Osteoblast (primary cell): ENCODE measurements at regions not wholly inside any gene's neighbourhood (a gene's known extent, or its start where the extent isn't known, plus 50 kb on each side); places are given as distances from the start of the nearest gene placed in this dataset.

Experiments
- DNase-seq: peaks from one replicate; pipeline ENCODE4 v3.0.0; 2011; ENCODE audit warnings: low spot score, mixed read lengths; ENCODE audit not compliant: insufficient read length; ENCODE audit errors: missing footprints
- H2AFZ ChIP-seq: 2 replicates; pipeline ENCODE4 v1.6.0; 2011; ENCODE audit warnings: mild to moderate bottlenecking, low read length
- H3K27ac ChIP-seq: 2 replicates; pipeline ENCODE4 v1.5.1; 2011; ENCODE audit warnings: mild to moderate bottlenecking, low read depth, low read length, moderate library complexity
- H3K27me3 ChIP-seq: 2 replicates; pipeline ENCODE4 v1.6.0; 2012; ENCODE audit warnings: mild to moderate bottlenecking, control low read depth, inconsistent platforms, low read length, moderate library complexity; ENCODE audit not compliant: insufficient read depth
- H3K36me3 ChIP-seq: 2 replicates; pipeline ENCODE4 v1.5.1; 2011; ENCODE audit warnings: mild to moderate bottlenecking, low read length, control low read depth, moderate library complexity; ENCODE audit not compliant: insufficient read depth
- H3K4me1 ChIP-seq: 2 replicates; pipeline ENCODE4 v1.5.1; 2011; ENCODE audit warnings: mild to moderate bottlenecking, low read length, control low read depth, moderate library complexity; ENCODE audit not compliant: insufficient read depth
- H3K4me2 ChIP-seq: 2 replicates; pipeline ENCODE4 v1.6.0; 2011; ENCODE audit warnings: mild to moderate bottlenecking, low read length; ENCODE audit not compliant: insufficient read depth
- H3K4me3 ChIP-seq: fragments of 200-600 bp; sonication (generic); 3 replicates; pipeline ENCODE4 v1.5.1; 2012; ENCODE audit warnings: mild to moderate bottlenecking, low read length, inconsistent platforms; ENCODE audit not compliant: insufficient read depth
- H3K79me2 ChIP-seq: 2 replicates; pipeline ENCODE4 v1.6.0; 2012; ENCODE audit warnings: mild to moderate bottlenecking, low read length, control low read depth, inconsistent platforms; ENCODE audit not compliant: insufficient read depth
- H3K9me3 ChIP-seq: 2 replicates; pipeline ENCODE4 v1.5.1; 2011; ENCODE audit warnings: low read depth, low read length, control low read depth
- H4K20me1 ChIP-seq: 2 replicates; pipeline ENCODE4 v1.6.0; 2012; ENCODE audit warnings: mild to moderate bottlenecking, low read length, control low read depth; ENCODE audit not compliant: insufficient read depth
- TF ChIP-seq, protein P1 (sequence below): IDR thresholded peaks from 2 replicates; pipeline ENCODE4 v1.5.1; 2011; ENCODE audit warnings: mild to moderate bottlenecking, low read depth, low read length, moderate library complexity; ENCODE audit errors: extremely low read depth

DNA sequence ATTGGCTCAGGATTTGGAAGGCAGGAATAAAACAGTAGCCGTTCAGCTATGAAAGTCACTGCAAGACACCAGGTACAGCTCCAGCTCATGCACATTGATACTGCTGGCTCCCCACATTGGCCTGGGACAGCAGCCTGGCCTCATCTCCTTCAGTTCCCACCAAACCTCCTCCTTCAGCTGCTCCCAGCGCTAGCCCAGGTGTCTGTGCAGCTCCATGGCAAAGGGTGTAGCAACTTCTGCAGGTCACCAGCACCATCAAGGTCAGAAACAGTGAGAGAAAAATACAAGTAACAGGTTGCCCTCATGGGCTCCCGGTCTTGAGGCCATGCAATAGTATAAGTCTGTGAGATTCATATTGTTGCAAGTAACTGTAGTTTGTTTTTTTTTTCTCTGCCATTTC is 216.7 kb upstream of the CTAGE1 start:
- Histone ChIP-seq H3K27ac (no peak overlapping the region), H3K36me3 (no peaks in the 10 kb centered on the region), H3K27me3 (no peaks in the 10 kb centered on the region), H3K79me2 (no peaks in the 10 kb centered on the region), H4K20me1 (no peaks in the 10 kb centered on the region), H3K4me1 (peaks cover 23% of the 10 kb centered on the region), H2AFZ (no peak overlapping the region), H3K4me3 (no peak overlapping the region), H3K9me3 (no peaks in the 10 kb centered on the region), H3K4me2 (no peak overlapping the region)
- DNase-seq = no peak
- TF ChIP-seq, protein P1, sequence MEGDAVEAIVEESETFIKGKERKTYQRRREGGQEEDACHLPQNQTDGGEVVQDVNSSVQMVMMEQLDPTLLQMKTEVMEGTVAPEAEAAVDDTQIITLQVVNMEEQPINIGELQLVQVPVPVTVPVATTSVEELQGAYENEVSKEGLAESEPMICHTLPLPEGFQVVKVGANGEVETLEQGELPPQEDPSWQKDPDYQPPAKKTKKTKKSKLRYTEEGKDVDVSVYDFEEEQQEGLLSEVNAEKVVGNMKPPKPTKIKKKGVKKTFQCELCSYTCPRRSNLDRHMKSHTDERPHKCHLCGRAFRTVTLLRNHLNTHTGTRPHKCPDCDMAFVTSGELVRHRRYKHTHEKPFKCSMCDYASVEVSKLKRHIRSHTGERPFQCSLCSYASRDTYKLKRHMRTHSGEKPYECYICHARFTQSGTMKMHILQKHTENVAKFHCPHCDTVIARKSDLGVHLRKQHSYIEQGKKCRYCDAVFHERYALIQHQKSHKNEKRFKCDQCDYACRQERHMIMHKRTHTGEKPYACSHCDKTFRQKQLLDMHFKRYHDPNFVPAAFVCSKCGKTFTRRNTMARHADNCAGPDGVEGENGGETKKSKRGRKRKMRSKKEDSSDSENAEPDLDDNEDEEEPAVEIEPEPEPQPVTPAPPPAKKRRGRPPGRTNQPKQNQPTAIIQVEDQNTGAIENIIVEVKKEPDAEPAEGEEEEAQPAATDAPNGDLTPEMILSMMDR = no peak

- H3K4me2 ChIP-seq = peak overlapping the region; percentile 30
- no peak overlapping the region for H3K4me3 ChIP-seq
- no peaks in the 10 kb centered on the region for H3K79me2 ChIP-seq
- peak; percentile 90 for DNase-seq
- no peaks in the 10 kb centered on the region for H3K27me3 ChIP-seq
- no peak overlapping the region for H2AFZ ChIP-seq
- H3K4me1 ChIP-seq = peaks cover 31% of the 10 kb centered on the region
- H3K27ac ChIP-seq = peak overlapping the region; percentile 97
- no peaks in the 10 kb centered on the region for H3K9me3 ChIP-seq
- no peaks in the 10 kb centered on the region for H4K20me1 ChIP-seq
- TF ChIP-seq, protein P1 = no peak
- no peaks in the 10 kb centered on the region for H3K36me3 ChIP-seq
These were observed 220.1 kb upstream of the CTAGE1 start for GRCh38 chr18:22637787-22638186.

GRCh38 chr18:22639026-22639463 is 221.3 kb upstream of the CTAGE1 start:
- no peaks in the 10 kb centered on the region for H3K9me3 ChIP-seq
- peak; percentile 91 for DNase-seq
- peak overlapping the region; percentile 97 for H3K27ac ChIP-seq
- H3K4me1 ChIP-seq = peaks cover 37% of the 10 kb centered on the region
- no peaks in the 10 kb centered on the region for H3K79me2 ChIP-seq
- H3K4me3 ChIP-seq = no peak overlapping the region
- no peak overlapping the region for H2AFZ ChIP-seq
- H3K27me3 ChIP-seq = no peaks in the 10 kb centered on the region
- no peaks in the 10 kb centered on the region for H3K36me3 ChIP-seq
- TF ChIP-seq, protein P1 = no peak
- no peaks in the 10 kb centered on the region for H4K20me1 ChIP-seq
- H3K4me2 ChIP-seq = peak overlapping the region; percentile 15

- Histone ChIP-seq H3K9me3 (no peaks in the 10 kb centered on the region), H4K20me1 (no peaks in the 10 kb centered on the region), H3K27ac (peak overlapping the region; percentile 97), H3K4me1 (peaks cover 37% of the 10 kb centered on the region), H3K4me2 (no peak overlapping the region), H3K4me3 (no peak overlapping the region), H3K27me3 (no peaks in the 10 kb centered on the region), H3K79me2 (no peaks in the 10 kb centered on the region), H2AFZ (no peak overlapping the region), H3K36me3 (no peaks in the 10 kb centered on the region)
- no peak for DNase-seq
- TF ChIP-seq, protein P1 = no peak
These were observed 221.8 kb upstream of the CTAGE1 start for GRCh38 chr18:22639561-22639960.
